OCI-LY7 (cell line): ENCODE measurements at regions not wholly inside any gene's neighbourhood (a gene's known extent, or its start where the extent isn't known, plus 50 kb on each side); places are given as distances from the start of the nearest gene placed in this dataset.

Source experiments
- EZH2phosphoT487 ChIP-seq: fragments of 200-600 bp; sonication (generic); IDR thresholded peaks from 2 replicates; pipeline ENCODE4 v1.6.1; 2018; ENCODE audit warnings: low read depth, borderline replicate concordance, mild to moderate bottlenecking, mixed run types, antibody characterized with exemption, low read length, moderate library complexity, mixed read lengths
- TF ChIP-seq, protein P1 (sequence below): fragments of 200-600 bp; sonication (generic); conservative IDR thresholded peaks from 2 replicates; pipeline ENCODE4 v1.5.1; 2014; ENCODE audit warnings: mild to moderate bottlenecking, antibody characterized with exemption, low read length, moderate library complexity, mixed read lengths

DNA sequence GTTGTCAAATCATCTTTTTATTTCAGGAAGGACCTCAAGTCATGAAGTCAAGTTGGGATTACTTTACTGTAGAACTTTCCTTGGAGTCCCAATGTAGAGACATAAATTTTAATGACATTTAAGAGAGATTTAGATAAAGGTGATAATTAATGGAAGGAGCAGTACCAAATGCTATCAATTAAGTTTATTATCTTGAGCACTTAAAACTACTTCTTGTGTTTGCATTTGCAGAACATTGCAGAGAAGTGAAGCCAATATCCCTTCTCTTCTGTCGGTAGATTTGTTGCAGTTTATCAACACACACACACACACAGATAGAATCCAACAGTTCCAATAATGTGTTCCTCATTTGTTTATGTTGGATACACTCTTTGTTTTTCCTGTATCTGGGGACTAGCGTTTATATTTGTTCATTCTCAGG is 570.7 kb downstream of the EPHA4 start:
- TF ChIP-seq, protein P1, sequence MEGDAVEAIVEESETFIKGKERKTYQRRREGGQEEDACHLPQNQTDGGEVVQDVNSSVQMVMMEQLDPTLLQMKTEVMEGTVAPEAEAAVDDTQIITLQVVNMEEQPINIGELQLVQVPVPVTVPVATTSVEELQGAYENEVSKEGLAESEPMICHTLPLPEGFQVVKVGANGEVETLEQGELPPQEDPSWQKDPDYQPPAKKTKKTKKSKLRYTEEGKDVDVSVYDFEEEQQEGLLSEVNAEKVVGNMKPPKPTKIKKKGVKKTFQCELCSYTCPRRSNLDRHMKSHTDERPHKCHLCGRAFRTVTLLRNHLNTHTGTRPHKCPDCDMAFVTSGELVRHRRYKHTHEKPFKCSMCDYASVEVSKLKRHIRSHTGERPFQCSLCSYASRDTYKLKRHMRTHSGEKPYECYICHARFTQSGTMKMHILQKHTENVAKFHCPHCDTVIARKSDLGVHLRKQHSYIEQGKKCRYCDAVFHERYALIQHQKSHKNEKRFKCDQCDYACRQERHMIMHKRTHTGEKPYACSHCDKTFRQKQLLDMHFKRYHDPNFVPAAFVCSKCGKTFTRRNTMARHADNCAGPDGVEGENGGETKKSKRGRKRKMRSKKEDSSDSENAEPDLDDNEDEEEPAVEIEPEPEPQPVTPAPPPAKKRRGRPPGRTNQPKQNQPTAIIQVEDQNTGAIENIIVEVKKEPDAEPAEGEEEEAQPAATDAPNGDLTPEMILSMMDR = no peak
- TF ChIP-seq EZH2phosphoT487 = no peak
